ENCODE measurements at regions not wholly inside any gene's neighbourhood (a gene's known extent, or its start where the extent isn't known, plus 50 kb on each side); places are given as distances from the start of the nearest gene placed in this dataset.

DNA sequence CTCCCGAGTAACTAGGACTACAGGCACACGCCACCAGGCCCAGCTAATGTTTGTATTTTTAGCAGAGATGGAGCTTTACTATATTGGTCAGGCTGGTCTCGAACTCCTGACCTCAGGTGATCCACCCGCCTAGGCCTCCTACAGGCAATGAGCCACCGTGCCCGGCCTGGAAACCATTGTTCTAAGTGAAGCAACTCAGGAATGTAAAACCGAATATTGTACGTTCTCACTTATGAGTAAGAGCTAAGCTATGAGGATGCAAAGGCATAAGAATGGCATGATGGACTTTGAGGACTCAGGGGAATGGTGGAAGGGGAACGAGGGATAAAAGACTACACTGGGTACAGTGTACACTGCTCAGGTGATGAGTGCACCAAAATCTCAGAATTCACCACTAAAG lies 235.1 kb upstream of the AUTS2 start:
- no peak for TF ChIP-seq EZH2 (IDR thresholded peaks at IDR 0.05; ENCODE audit: borderline replicate concordance, low read depth, low read length, severe bottlenecking)
- TF ChIP-seq, protein P1, sequence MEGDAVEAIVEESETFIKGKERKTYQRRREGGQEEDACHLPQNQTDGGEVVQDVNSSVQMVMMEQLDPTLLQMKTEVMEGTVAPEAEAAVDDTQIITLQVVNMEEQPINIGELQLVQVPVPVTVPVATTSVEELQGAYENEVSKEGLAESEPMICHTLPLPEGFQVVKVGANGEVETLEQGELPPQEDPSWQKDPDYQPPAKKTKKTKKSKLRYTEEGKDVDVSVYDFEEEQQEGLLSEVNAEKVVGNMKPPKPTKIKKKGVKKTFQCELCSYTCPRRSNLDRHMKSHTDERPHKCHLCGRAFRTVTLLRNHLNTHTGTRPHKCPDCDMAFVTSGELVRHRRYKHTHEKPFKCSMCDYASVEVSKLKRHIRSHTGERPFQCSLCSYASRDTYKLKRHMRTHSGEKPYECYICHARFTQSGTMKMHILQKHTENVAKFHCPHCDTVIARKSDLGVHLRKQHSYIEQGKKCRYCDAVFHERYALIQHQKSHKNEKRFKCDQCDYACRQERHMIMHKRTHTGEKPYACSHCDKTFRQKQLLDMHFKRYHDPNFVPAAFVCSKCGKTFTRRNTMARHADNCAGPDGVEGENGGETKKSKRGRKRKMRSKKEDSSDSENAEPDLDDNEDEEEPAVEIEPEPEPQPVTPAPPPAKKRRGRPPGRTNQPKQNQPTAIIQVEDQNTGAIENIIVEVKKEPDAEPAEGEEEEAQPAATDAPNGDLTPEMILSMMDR (IDR thresholded peaks at IDR 0.05; ENCODE audit: borderline replicate concordance, extremely low read depth, low read length, poor library complexity, severe bottlenecking): no peak
- no peaks in the 10 kb centered on the region for H3K4me1 ChIP-seq (ENCODE audit: insufficient read depth, low read length)
- no peaks in the 10 kb centered on the region for H3K9me3 ChIP-seq (ENCODE audit: insufficient read depth, low read length, severe bottlenecking)
- H3K27me3 ChIP-seq (ENCODE audit: insufficient read depth, low read length, poor library complexity): peaks cover 3% of the 10 kb centered on the region
- H3K4me3 ChIP-seq (ENCODE audit: low read depth in 1 of 2, low read length in 2 of 2): no peak overlapping the region
- H3K36me3 ChIP-seq (ENCODE audit: insufficient read depth, low read length): no peaks in the 10 kb centered on the region
- DNase-seq (no peak), ATAC-seq (ENCODE audit: insufficient read depth, low read depth) (no peak)
- no peaks in the 10 kb centered on the region for H3K79me2 ChIP-seq (ENCODE audit: insufficient read depth, low read length)
- no peaks in the 10 kb centered on the region for H4K20me1 ChIP-seq (ENCODE audit: insufficient read depth, low read length)
- H3K27ac ChIP-seq (ENCODE audit: low read length): no peak overlapping the region
- H2AFZ ChIP-seq (ENCODE audit: low read depth, low read length): no peak overlapping the region
- H3K4me2 ChIP-seq (ENCODE audit: insufficient read depth, low read length): no peak overlapping the region
- no peak overlapping the region for H3K9ac ChIP-seq (ENCODE audit: low read depth, low read length)

DNA sequence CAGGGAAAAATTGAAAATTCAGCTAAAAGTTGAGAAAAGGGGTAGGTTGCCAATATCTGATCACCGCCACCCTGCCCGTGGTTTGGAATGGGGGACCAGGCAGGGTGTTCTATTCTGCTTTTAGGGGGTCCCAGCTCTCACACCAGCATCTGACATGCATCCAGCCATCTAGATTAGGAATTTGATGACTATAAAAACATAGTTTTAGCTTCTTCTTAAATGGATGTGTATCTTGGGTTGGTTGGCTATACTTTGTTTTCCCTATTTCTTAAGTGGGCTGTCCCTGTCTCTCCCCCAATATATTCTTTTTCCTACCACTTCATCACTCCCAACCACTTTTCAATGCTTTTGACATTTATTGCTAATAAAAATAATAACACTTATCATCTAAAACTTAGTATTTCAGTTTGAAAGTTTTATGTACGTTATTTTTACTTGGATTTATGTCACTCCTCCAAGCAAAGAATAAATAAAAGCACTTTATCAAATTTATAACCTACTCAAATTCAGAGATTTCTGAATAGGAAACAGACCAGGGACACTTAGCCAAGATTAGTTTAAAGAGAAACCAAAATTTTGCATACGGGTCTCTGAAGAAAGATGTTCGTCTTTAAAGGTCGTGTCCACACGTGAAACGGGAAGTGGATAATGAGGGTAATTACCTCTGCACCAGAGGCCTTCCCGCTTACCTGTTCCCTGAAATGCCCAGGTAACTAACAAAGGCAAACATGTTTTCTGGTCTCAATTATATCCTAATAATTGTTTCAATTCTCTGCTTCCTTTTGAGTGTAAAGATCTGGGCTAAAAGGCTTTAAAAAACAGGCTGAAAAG lies 233.2 kb upstream of the AUTS2 start:
- Histone ChIP-seq H2AFZ (ENCODE audit: low read depth, low read length) (no peak overlapping the region), H3K9ac (ENCODE audit: low read depth, low read length) (no peak overlapping the region), H3K4me2 (ENCODE audit: insufficient read depth, low read length) (no peak overlapping the region), H3K4me1 (ENCODE audit: insufficient read depth, low read length) (no peaks in the 10 kb centered on the region), H3K4me3 (ENCODE audit: low read depth in 1 of 2, low read length in 2 of 2) (no peak overlapping the region), H3K27me3 (ENCODE audit: insufficient read depth, low read length, poor library complexity) (no peaks in the 10 kb centered on the region), H4K20me1 (ENCODE audit: insufficient read depth, low read length) (no peaks in the 10 kb centered on the region), H3K9me3 (ENCODE audit: insufficient read depth, low read length, severe bottlenecking) (no peaks in the 10 kb centered on the region), H3K36me3 (ENCODE audit: insufficient read depth, low read length) (no peaks in the 10 kb centered on the region), H3K79me2 (ENCODE audit: insufficient read depth, low read length) (no peaks in the 10 kb centered on the region), H3K27ac (ENCODE audit: low read length) (no peak overlapping the region)
- TF ChIP-seq EZH2 (IDR thresholded peaks at IDR 0.05; ENCODE audit: borderline replicate concordance, low read depth, low read length, severe bottlenecking): no peak
- TF ChIP-seq, protein P1 (IDR thresholded peaks at IDR 0.05; ENCODE audit: borderline replicate concordance, extremely low read depth, low read length, poor library complexity, severe bottlenecking): no peak
- DNase-seq (no peak), ATAC-seq (ENCODE audit: insufficient read depth, low read depth) (no peak)

DNA sequence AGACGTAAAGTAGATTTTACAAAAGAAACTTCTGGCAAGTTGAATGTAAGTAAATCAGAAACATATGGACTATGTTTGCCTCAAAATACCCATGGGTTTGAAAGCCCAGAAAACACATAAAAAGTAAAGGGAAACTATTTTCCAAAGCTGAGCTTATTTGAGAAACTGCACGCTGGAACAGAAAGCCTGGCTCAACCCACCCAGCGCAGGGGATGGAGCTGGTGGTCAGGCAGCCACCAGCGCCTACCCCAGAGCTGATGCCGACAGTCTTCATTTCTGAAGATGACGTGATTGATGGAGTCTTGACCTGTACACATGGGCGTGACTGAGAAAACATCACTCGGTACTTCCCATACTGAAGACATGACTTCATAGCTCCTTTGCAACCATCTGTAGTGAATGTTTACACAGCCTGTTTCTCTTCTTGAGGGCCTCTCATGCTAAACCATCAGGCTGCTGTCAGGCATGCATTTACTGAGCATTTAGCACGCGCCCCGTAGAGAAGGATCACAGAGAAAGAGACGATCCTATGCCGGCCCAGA lies 232.6 kb upstream of the AUTS2 start:
- Histone ChIP-seq H3K4me3 (ENCODE audit: low read depth in 1 of 2, low read length in 2 of 2) (no peak overlapping the region), H2AFZ (ENCODE audit: low read depth, low read length) (no peak overlapping the region)

More for the DNA sequence above, 232.6 kb upstream of the AUTS2 start:
- ATAC-seq (ENCODE audit: insufficient read depth, low read depth) (no peak), DNase-seq (no peak)
- H4K20me1 ChIP-seq (ENCODE audit: insufficient read depth, low read length): no peaks in the 10 kb centered on the region
- H3K4me1 ChIP-seq (ENCODE audit: insufficient read depth, low read length): no peaks in the 10 kb centered on the region
- H3K27ac ChIP-seq (ENCODE audit: low read length): no peak overlapping the region
- TF ChIP-seq EZH2 (IDR thresholded peaks at IDR 0.05; ENCODE audit: borderline replicate concordance, low read depth, low read length, severe bottlenecking): no peak
- TF ChIP-seq, protein P1 (IDR thresholded peaks at IDR 0.05; ENCODE audit: borderline replicate concordance, extremely low read depth, low read length, poor library complexity, severe bottlenecking): no peak
- H3K9me3 ChIP-seq (ENCODE audit: insufficient read depth, low read length, severe bottlenecking): no peaks in the 10 kb centered on the region
- no peaks in the 10 kb centered on the region for H3K36me3 ChIP-seq (ENCODE audit: insufficient read depth, low read length)
- H3K27me3 ChIP-seq (ENCODE audit: insufficient read depth, low read length, poor library complexity): no peaks in the 10 kb centered on the region
- no peak overlapping the region for H3K9ac ChIP-seq (ENCODE audit: low read depth, low read length)
- H3K4me2 ChIP-seq (ENCODE audit: insufficient read depth, low read length): no peak overlapping the region
- no peaks in the 10 kb centered on the region for H3K79me2 ChIP-seq (ENCODE audit: insufficient read depth, low read length)

Data from DND-41 (cell line).